ENCODE measurements at regions not wholly inside any gene's neighbourhood (a gene's known extent, or its start where the extent isn't known, plus 50 kb on each side); places are given as distances from the start of the nearest gene placed in this dataset.

DNA sequence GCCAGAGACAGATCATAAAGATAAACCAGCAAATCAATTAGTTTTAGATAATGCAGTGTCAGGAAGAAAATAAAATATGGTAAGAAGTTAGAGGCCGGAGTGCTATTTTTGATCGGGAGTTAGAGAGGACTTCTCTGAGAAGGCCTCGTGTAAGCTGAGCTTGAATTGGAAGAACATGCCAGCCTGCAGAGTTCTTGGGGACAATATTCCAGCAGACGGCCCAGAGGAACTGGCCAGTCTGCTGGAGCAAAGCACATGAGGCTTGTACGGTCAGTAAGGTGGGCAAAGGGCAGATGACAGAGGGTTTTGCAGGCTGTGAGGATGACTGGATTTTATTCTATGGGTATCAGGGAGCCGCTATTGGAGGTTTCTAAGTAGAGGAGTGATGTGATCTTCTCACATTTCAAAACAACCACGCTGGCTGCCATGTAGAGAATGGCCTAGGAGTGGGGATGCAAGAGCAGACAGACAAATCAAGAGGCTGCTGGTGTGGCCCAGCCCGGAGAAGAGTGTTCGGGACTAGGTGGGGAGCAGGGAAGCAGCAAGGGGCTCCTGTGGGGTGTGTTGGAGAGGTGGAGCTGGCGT, 84.0 kb downstream of the HES1 start:
- no peak for DNase-seq

DNA sequence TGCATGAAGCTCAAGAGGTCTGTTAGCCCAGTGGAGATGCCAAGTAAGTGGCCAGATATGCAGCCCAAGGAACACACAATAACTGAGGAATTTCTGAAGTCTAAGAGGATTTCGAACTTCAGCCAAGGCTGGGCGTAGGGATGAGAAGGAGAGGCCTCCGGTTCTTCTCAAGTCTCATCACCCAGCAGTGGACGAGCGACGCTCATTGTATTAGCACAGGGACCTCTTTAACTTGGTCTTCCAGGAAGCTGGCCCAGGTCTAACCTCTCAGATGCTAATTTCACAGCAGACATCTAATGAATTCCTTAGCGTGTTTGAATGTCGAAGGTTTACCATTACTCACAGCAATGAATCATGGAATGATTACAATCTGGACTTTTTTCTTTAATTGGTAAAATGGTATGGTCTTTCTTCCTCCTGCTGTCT, 85.0 kb downstream of the HES1 start:
- DNase-seq = no peak

DNA sequence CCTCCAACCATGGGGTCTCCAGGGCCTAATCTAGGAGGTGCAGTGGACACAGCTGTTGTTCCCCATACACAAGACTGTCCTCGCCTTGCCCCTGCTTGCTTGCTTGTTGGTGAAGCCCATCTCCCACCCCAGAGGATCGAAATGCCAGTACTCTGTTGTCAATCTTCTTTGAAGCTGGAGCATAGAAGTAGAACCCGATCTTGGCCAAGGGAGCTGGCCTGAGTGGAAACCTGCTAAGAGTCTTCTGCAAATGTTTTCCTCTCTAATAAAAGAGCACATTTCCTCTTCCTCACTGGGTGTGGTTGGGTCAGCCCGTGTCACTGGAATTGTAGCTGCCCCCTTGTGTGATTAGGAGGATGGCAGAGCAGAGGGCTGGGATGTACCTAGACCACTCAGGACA, 85.4 kb downstream of the HES1 start:
- no peak for DNase-seq

DNA sequence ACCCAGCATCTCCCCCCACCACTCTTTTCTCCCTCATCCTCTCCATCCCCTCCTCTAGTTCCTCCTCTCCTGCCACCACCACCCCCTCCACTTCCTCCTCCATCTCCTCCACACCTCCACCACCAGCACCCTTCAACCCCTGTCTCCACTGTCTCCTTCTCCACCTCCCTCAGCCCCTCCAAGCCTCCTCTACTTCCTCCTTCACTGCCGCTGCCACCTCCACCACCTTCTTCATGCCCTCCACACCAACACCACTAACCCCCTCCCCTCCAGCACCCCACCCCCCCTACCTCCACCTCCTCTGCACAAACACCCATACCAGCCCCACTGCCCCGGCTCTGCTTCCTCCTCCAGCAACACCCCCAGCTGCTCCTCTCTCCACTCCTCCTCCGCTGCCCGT, 88.0 kb downstream of the HES1 start:
- DNase-seq = no peak

DNA sequence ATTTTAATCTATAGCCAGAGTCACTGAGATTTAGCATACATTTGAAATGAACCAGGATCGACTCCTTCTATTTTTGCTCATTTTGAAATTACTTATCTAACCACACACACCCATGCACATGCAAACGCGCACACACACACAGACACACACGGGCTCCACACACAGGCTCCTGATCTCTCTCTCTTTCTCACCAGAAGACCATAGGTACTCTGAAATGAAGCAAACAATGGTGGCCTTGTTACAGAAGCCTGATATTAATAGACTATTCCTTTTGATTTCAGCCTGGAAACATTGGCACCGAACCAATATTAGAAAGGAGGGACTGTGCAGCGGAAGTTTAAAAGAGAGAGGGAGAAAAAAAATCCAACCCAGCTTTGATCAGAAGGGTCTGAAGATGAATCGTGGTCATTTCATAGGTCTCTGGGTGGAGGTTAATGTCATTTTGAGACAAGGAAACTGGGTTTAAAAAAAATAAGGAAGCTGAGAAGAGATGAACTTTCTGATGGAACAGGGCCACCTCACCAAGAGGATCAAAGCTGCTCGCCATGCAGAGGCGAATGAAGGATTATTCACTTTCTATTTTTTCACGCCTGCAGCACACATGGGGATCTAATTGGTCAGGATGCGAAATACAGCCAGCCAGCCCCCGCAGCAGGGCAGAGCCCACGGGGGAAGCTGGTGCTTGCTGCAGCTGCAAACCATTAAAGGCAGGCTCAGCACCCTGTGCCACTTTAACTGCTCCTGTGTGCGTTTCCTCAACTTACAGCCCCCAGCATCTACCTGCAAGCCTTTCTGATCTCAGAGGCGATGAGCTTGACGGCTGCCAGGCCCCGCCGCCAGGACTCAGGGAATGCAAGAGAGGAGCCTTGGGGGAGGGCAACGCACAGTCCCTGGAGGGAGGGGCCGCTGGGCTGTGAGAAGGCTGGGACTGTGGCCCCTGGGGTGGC, 88.8 kb downstream of the HES1 start:
- no peak for DNase-seq

DNA sequence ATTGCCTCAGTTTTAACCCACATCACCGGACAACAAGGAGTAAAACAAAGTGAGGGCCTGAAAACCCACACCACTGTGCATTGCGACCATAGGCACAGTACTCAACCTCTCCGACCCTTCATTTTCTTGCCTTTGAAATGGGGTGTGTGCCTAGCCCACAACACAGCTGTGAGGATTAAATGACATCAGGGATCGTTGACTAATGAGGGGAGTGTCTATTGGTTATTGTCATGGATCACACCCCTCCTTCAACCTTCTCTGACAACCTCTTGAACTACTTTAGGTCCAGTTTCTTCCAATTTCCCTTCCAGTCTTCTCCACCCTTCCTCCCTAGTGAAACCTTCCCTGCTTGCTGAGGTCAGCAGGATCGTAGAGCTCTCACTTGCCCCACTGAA, 89.5 kb downstream of the HES1 start:
- DNase-seq = no peak

DNA sequence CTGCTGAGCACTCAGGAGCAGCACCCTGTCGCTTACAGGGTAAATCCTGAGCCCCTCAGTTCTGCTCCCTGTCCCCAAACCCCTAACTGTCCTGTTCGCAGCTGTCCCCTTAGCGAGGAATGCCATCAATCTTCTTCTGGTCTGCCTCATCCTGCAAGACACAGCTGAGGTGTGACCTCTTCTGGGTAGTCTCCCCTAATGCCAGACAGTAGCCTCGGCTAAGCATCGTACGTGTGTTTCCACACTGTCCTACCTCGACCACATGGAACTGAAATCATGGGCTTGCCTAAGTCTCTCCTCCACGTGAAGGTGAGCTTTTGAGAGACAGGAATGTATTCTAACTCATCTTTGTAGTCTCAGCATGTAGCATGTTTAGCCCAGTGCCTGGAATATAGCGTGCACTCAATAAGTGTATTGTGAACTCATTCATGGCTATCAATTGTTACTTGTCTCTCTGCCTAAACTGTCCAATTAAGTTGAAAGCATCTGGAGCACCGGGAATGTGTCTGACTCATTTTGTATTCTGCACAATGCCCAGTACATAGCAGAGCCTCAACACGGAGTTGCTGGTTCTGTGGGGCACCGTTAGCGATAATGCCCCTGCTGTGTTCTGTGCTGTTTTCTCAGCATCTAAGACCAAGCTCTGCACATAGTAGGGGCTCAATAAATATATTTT, 90.2 kb downstream of the HES1 start:
- DNase-seq = no peak

DNA sequence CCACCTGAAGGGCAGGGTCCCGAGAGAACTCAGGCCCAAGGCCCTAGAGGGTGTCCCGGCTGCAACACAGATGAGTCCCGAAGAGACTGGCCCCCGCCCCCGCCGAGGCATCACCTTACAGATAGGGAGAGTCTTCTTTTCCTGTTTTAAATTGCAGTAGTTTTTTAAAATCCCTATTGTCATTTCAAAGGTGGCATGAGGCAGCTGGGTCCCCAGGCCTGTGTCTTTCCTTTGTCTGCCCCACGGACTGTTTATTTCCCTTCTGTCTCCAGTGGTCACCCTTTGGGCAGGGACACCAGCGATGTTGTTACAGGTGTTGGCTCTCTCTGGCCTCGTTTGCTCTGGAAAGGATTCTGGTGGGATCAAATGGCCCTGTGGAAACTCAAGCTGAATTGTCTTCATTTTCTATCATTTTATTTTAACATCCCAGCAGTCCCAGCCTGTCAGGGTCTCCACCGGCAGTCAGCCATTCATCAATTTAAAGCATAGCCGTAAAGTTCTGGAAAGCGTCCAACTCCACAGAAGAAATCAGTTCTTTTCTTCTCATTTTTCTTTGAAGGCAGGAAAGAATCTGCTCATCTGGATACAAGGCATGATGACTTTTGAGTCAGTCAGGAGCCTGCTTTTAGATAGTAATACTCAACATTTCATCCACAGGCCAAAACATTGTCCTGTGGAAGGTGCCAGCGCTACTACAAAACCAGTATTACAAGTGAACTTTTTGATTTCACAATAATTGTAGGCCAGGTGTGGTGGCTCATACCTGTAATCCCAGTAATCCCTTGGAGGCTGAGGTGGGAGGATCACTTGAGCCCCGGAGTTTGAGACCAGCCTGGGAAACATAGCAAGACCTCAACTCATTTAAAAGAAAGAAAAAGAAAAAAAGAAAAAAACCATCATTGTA, 96.2 kb downstream of the HES1 start:
- no peak for DNase-seq

DNA sequence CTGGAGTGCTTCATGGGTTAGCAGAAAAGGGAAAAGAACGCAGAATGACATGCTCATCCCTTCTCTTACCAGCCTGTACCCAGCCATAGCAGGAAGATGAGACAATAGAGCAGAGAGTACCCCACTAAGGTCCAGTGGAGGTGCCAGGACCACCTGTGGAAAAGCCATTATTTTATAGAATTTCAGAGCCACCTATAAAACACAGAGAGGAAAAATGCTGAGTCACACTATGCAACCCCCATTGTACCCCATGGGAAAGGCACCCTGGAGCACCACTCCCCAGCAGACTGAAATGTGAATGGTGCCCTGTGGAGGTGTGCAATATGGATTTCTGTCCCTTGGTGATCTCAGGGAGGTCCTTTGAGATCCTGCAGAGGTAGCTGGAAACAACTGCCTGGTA, 97.2 kb downstream of the HES1 start:
- DNase-seq = no peak

DNA sequence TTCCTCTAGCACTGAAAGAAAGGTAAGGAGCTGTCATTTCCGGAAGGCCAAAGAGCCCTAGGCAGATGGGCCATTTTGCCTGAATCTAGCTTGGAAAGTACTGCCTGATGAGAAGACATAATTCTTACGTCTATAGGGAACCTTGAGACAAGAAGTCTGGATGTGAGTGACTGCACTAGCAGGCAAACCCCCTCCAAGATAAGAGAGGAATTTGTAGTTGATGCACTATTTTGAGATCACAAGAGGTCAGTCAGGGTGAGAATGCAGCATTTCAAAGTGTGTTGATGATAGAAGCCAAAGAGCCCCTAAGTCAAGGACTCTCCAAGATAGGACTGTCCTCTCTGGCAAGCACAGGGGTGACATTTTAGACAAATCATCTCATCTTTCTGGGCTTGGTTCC, 99.2 kb downstream of the HES1 start:
- no peak for DNase-seq

DNA sequence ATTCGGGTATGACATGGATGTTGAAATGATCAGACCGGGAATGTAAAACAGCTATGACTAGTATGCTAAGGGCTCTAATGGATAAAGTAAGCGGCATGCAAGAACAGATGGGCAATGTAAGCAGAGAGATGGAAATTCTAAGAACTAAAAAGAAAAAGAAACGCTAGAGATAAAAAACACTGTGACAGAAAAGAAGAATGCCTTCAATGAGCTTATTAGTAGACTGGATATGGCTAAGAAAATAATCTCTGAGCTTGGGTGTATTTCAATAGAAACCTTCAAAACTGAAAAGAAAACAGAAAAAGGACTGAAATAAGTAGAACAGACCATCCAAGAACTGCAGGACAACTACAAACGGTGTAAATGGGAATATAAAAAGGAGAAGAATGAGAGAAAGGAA, 101.2 kb downstream of the HES1 start:
- DNase-seq = no peak

DNA sequence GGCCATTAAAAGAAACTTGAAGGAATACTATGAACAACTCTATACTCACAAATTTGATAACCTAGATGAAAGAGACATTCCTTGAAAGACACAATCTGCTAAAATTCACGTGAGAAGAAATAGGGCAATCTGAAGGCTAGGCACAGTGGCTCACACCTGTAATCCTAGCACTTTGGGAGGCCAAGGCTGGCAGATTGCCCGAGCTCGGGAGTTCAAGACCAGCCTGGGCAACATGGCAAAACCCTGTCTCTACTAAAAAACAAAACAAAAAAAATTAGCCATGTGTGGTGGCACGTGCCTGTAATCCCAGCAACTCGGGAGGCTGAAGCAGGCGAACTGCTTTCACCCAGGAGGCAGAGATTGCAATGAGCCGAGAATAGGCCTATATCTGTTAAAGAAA, 104.8 kb downstream of the HES1 start:
- DNase-seq = no peak

DNA sequence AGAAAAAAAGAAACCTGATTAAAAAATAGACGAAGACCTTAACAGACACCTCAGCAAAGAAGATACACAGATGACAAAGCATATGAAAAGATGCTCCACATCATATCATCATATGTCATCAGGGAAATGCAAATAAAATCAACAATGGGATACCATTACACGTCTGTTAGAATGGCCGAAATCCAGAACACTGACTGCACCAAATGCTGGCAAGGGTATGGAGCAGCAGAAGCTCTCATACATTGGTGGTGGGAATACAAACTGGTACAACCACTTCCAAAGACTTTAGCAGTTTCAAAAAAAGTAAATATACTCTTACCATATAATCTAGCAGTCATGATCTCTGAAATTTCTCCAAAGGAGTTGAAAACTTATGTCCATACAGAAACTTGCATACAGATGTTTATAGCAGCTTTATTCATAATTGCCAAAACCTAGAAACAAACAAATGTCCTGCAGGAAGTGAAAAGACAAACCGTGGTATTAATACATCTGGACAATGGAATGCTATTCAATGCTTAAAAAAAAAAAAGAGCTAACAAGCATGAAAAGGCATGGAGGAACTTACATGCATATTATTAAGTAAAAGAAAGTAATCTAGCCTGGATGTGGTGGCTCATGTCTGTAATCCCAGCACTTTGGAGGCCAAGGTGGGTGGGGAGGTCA, 107.4 kb downstream of the HES1 start:
- DNase-seq = no peak

DNA sequence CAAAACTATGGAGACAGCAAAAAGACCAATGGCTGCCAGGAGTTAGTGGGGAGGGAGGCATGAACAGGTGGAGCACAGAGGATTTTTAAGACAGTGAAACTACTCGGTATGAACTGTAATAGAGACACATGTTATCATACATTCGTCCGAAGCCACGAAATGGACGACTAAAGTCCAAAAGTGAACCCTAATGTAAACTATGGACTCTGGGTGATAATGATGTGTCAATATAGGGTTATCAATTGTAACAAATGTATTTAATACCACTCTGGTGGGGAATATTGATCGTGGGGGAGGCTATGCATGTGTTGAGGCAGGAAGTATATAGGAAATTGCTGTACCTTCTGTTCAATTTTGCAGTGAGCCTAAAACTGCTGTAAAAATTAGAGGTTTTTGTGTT, 107.0 kb downstream of the CPN2 start:
- DNase-seq = no peak

DNA sequence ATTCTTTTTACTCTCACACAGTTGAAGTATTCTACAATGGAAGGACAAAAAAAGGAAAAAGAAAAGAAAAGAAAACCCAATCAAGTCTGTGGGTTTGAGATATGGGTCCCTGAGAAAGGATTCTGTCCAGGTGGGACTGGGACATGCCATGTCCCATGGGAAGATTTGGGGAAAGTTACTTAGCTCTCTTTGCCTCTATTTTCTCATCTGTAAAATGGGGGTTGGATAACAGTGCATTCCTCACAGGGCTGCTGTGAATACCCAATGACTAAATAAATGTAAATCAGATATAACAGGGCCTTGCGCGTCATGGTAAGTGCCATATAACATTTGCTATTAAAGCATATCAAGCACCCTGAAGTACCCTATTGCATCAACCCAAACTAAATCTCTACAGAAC, 105.7 kb downstream of the CPN2 start:
- DNase-seq = no peak

DNA sequence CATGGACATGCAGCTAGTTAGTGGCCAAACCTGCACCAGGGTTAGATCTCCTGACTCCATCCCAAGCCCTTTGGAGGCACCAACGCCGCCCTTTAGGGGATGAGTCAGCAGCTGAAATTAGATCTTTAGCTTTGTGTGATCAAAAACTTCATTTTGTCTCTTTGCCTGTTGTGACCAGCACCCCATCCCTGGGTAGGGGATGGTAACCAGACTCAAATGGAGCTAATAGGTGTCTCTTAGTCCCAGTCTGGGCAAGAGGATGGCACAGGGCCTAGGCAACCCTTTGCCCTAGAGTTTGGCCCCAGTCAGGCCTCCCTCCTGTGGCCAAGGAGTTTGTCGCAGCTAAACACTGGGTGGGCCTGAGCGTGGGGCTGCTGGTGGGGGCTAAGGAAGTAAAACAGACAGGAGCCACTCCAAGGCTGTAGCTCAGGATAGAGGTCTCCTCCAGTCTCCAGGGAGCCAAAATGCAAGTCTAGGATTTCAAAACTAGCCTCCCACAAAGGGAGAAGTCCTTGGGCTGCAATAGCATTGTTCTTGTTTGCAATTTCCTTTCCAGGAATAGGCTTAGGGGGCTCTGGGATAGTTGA, 105.1 kb downstream of the CPN2 start:
- DNase-seq = no peak

DNA sequence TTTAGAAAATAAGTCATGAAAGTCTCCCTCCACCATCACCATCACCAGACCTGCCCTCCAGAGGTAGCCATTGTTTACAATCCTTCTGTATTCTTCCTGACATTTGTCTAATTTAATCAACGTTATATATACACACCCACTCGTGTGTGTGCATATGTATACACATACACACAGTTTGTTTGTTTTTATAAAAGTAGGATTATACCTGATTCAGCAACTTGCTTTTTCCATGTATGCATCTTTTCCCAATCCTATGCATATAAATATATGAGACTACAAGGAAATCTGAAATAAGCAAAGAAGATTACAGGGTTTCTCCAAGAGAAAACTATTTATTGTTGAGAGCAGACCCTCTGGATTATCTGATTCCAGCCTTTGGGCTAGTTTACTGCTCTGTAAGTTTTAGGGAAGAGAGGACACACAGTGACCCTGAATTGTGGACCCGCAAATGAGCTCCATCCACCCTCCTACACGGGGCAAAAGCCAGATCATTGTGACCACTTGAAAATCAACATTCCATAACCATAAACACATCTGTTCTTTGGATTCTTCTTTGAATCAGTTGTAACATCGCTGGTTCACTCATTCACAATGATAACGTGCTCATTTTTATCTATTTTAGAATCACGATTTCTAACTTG, 104.3 kb downstream of the CPN2 start:
- no peak for DNase-seq

DNA sequence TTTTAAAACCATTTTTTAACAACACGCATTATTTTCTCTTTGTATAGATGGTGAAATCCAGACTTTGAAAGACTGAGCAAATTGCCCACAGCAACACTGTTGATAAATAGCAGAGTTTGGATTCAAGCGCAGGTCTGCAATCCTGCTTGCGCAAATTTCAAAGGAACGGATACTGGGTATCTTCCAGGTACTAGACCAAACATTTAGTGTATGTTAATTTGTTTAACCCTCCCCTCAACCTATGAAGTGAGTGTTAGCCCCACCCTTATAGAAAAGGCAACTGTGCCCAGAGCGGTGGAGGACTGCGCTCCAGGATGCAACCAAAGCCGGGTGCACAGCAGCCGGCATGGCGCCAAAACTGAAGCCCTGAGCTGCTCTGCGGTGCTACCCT, 103.8 kb downstream of the CPN2 start:
- no peak for DNase-seq

DNA sequence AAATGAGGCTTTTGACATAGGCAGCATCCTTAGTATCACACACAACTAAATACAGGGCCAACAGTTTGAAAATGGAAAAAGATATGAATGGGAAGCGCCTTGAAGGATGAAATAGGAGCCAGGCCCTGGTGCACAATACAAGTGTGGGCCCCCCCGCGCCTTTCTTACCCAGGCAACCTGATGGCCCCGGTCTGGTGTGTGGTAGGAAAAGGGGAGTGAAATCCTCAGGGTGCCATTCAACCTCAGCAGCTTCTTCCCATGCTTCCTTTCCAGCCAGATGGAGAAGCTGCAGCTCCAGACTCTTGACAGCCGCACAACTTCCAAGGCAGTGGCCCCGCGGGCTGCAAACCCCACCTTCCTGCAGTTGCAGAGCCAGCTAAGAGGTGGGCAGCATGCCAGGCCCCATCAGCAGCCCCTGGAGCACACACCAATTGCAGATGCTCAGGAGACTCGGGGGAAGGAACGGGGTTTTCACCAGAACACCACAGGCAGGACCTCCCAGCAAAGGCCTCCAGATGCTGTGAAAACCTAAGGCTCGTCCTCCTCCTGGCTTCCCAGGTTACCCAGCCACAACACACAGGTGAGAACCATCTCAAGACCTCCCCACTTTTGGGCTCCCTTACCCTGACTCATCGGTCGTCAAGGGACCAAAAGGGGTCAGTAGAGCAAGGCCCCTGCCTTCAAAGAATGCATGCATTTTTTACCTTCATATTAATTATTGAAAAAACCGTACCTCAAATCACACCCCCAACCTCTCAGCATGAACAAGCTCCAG, 101.6 kb downstream of the CPN2 start:
- peak; percentile 97 for DNase-seq

DNA sequence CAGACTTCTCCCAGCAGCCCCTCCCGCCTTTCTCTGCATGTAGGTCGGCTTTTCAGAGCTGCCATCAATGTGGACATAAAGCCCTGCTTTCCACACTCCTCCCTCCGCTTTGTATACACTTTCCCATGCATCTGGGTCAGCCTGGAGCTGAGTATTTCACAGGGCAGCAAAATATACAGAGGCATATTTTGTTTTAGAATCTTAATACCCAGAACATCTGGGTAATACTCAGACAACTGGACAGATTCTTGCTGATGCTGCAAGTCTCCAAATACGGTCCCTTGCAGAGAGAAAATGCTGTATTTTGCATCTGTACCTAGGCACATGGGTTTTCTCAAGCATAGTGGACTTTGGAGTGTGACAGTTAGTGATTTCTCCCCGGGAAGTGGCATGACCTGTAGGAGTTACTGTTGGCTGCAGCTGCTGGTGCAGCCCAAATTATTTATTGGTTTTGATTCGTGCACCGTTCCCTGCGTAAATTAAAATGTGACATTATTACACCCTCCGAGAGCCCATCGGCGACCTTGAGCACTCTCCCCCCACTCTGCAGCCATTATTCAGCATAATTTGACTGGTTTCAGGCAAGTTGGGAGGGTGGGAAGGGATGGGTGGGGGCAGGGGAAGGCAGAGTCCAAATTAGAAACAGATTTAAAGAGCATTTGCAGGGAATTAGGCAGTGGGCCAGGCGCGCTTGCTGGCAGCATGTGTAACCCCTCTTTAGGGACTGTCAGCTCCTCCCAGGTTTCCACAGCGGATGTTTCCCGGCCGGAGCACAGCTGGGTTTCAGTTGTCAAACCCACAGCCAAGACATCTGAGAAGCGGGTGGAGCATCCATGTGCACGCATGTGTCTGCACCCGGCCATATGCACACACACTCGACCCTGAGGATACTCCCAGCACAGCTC, 100.8 kb downstream of the CPN2 start:
- peak; percentile 92 for DNase-seq
